Vagina (tissue), 2 donors: ENCODE measurements at regions not wholly inside any gene's neighbourhood (a gene's known extent, or its start where the extent isn't known, plus 50 kb on each side); places are given as distances from the start of the nearest gene placed in this dataset.

Source experiments
- POLR2A ChIP-seq, 2 donors: fragments of 450-650 bp; IDR thresholded peaks; one replicate each; pipeline ENCODE4 v1.6.1; 2017; ENCODE audit warnings: antibody characterized with exemption in 2 of 2, mild to moderate bottlenecking in 2 of 2, moderate library complexity in 2 of 2
- POLR2AphosphoS5 ChIP-seq, 2 donors: sonication (generic); formaldehyde crosslinking; IDR thresholded peaks; one replicate each; pipeline ENCODE4 v1.9.0; 2017; ENCODE audit warnings: antibody characterized with exemption in 2 of 2, mild to moderate bottlenecking in 2 of 2, low read depth in 1 of 2; ENCODE audit not compliant: insufficient read depth in 1 of 2
- TF ChIP-seq, protein P1 (sequence below), 3 experiments: fragments of 450-650 bp in 2 of 3; fragments of 200-600 bp in 1 of 3; sonication (generic) in 1 of 3; IDR thresholded peaks; one replicate each; pipeline ENCODE4 v1.5.1; 2017 to 2019; ENCODE audit warnings: antibody characterized with exemption in 3 of 3, mild to moderate bottlenecking in 2 of 3, moderate library complexity in 2 of 3

DNA sequence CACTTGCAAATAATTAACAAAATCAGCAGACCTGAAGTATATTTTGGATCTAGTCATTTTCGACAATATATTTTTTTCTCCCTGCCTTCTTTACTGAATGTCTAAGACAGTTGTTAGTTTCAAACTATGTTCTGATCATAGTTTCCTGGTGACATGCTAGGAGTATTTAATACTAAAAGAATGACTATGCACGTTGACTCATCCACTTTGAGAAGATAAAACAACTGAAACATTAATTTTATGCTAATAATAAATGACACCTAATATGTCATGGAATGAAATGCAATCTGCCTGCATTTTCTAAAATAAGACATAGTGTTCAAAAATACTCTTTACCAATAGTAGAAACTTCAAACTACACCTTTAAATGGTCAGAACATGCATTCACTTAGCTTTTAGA is 2123.7 kb upstream of the C9orf72 start:
- TF ChIP-seq, protein P1, sequence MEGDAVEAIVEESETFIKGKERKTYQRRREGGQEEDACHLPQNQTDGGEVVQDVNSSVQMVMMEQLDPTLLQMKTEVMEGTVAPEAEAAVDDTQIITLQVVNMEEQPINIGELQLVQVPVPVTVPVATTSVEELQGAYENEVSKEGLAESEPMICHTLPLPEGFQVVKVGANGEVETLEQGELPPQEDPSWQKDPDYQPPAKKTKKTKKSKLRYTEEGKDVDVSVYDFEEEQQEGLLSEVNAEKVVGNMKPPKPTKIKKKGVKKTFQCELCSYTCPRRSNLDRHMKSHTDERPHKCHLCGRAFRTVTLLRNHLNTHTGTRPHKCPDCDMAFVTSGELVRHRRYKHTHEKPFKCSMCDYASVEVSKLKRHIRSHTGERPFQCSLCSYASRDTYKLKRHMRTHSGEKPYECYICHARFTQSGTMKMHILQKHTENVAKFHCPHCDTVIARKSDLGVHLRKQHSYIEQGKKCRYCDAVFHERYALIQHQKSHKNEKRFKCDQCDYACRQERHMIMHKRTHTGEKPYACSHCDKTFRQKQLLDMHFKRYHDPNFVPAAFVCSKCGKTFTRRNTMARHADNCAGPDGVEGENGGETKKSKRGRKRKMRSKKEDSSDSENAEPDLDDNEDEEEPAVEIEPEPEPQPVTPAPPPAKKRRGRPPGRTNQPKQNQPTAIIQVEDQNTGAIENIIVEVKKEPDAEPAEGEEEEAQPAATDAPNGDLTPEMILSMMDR (IDR thresholded peaks at IDR 0.05), result no peak
- TF ChIP-seq POLR2A (IDR thresholded peaks at IDR 0.05) (no peak), POLR2AphosphoS5 (IDR thresholded peaks at IDR 0.05; ENCODE audit: insufficient read depth in 1 of 2, low read depth in 1 of 2) (no peak)
